ENCODE measurements at regions not wholly inside any gene's neighbourhood (a gene's known extent, or its start where the extent isn't known, plus 50 kb on each side); places are given as distances from the start of the nearest gene placed in this dataset.
"Not testable (repeated sequence)": the region's sequence is repeated elsewhere in the genome, so short reads cannot be mapped to it uniquely, and the experiment has no call there.

DNA sequence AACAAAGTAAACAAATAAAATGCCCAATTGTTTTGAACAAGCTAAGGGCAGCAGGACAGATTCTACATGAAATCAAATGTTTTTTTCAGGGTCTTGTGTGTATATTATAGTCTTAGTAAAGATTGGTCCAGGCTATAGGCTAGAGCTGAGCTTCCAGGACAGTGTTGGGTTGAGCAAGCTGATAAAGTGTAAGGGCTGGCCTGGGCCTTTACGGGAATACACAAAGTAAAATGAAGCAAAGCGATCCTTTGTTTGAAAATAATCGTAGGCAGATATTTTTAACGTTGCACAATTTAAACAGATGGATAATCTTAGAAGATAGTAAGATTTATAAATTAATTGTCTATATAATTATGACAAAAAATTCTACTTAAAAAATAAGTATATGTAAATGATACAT is 1204.6 kb downstream of the OTOL1 start:
- DNase-seq = no peak

DNA sequence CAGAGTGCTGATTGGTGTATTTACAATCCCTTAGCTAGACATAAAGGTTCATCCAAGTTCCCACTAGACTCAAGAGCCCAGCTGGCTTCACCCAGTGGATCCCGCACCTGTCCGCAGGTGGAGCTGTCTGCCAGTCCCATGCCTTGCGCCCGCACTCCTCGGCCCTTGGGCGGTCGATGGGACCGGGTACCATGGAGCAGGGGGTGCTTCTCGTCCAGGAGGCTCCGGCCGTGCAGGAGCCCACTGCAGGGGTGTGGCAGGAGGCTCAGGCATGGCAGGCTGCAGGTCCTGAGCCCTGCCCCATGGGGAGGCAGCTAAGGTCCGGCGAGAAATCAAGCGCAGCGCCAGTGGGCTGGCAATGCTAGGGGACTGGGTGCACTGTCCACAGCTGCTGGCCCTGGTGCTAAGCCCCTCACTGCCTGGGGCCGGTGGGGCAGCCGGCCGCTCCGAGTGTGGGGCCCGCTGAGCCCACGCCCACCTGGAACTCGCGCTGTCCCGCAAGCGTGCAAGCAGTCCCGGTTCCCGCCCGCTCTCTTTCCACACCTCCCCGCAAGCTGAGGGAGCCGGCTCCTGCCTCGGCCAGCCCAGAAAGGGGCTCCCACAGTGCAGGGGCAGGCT is 1206.3 kb downstream of the OTOL1 start:
- DNase-seq = no peak

DNA sequence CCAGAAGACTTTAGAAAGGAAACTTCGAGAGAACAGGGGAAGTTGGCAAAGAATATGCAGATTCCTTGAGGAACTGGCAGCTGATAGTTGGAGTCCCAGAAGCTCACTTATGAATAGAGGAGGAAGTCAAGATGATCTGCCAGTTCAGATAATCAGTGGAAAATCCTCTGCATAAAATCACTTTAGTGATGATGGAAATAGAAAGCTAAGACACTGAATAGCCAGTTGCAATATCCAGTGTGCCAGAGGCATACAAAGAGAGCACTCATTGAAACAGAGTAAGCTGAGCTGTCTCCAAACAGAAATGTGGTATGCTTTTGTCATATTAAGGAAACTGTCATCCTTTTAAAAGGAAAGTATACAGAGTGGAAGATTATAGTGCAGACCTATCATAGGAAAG is 1207.6 kb downstream of the OTOL1 start:
- no peak for DNase-seq

- DNase-seq = no peak
These were observed 1208.3 kb downstream of the OTOL1 start for GRCh38 chr3:162704799-162705385.

- not testable (repeated sequence) for DNase-seq
These were observed 1211.8 kb downstream of the OTOL1 start for GRCh38 chr3:162708394-162708793.

GRCh38 chr3:162708942-162709706 is 1212.5 kb downstream of the OTOL1 start:
- DNase-seq = not testable (repeated sequence)

DNA sequence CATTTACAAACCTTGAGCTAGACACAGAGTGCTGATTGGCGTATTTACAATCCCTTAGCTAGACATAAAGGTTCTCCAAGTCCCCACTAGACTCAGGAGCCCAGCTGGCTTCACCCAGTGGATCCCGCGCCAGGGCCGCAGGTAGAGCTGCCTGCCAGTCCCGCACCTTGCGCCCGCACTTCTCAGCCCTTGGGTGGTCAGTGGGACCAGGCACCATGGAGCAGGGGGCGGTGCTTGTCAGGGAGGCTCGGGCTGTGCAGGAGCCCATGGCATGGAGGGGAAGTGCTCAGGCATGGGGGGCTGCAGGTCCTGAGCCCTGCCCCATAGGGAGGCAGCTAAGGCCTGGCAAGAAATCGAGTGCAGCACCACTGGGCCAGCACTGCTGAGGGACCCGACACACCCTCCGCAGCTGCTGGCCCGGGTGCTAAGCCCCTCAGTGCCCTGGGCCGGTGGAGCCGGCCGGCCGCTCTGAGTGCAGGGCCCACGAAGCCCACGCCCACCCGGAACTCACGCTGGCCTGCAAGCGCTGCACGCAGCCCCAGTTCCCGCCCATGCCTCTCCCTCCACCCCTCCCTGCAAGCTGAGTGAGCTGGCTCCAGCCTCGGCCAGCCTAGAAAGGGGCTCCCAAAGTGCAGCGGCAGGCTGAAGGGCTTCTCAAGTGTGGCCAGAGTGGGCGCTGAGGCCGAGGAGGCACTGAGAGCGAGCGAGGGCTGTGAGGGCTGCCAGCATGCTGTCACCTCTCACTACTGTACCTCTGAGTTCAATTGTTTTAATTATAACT is 1213.9 kb downstream of the OTOL1 start:
- no peak for DNase-seq

- not testable (repeated sequence) for DNase-seq
These were observed 1220.5 kb downstream of the OTOL1 start for GRCh38 chr3:162717074-162717473.

- no peak for DNase-seq
These were observed 1222.1 kb downstream of the OTOL1 start for GRCh38 chr3:162718697-162719096.

DNA sequence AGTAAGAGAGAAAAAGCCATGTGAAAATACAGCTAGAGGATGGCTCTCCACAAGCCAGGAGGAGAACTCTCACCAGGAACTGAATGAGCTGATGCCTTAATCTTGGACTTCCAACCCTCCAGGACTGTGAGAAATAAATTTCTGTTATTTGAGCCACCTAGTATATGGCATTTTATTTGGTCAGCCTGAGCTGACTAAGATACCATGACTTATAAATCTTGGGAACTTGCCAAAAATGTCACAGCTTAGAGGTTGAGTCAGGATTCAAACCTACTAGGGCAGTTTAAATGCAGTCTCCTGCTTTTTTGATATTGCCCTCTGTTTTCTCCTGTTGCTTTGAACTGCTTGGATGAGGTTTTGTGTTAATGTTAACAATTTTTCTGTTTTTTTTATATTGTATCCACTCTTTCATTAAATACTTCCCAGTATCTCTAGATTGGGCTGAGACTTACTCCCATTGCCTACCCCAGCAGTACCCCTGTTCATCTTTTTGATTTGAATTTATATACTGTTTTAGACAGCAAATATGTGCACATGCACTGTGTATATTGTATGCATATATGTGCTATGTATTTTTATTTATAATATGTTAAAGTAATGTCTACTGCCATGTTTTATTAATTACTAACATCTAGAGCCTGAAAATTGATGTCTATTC is 1223.2 kb downstream of the OTOL1 start:
- no peak for DNase-seq

DNA sequence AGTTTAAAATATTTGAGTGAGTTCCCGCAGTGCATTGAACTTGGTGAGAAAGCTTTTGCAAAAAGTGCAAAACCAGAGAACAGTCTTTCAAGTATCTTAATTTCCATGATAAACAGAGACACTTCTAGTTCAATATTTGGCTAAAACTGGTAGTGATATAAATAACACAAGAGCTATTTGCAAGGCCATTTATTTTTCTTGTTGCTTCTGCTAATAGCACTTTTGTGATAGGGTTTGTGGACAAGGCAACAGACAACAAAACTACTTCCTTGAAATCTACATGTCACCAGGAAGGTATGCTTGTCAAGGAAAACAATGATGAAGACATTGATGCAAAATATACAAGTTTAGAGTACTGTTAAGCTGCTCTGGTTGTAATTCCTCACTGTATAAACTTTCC is 1225.1 kb downstream of the OTOL1 start:
- no peak for DNase-seq

GRCh38 chr3:162722337-162722736 is 1225.7 kb downstream of the OTOL1 start:
- no peak for DNase-seq

GRCh38 chr3:162722796-162723195 is 1226.2 kb downstream of the OTOL1 start:
- DNase-seq = not testable (repeated sequence)

- DNase-seq = no peak
These were observed 1233.1 kb downstream of the OTOL1 start for GRCh38 chr3:162729686-162730085.

GRCh38 chr3:162731961-162732360 is 1235.4 kb downstream of the OTOL1 start:
- DNase-seq = not testable (repeated sequence)

DNA sequence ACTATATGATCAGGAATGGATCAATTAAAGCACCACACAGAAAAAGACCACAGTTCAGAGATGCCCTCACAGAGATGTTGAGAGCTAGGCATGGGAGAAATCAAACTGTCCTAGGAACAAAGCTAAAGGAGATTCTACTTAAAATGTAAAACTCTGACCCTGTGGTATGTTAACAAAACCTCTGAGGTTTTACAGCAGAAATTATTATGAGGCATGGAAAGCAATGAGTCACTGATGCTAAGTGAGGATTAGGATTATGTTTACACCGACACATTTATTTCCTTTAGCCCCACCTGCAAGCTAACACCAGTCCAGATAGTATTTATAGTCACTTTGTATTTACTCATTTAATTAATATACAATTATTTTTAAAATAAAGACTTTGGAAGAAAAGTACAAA is 1242.2 kb downstream of the OTOL1 start:
- no peak for DNase-seq

DNA sequence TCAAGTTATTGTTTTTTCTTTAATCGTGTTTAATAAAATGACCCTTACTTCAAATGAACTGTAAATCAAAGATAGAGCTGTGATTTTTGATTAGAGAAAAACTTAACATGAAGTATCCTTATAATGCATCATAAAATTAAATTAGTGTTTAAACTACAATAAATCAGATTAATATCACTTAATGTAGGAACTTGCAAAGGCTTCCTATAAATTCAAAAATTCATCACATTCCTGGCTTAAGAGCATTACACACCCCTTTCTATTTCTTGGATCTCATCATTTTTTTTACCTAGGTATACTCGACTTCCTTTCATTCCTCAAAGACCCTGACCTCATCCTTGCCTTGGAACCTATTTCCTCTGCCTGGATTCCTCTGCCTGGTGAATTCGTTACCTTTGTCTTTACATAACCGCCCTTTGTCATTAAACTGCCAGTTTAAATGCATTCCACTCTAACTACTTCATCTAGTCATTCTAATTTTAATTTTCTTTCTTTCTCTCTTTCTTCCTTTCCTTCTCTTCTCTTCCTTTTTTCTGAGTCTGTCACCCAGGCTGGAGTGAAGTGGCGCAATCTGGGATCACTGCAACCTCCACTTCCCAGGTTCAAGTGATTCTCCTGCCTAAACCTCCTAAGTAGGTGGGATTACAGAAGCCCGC is 1244.5 kb downstream of the OTOL1 start:
- DNase-seq = peak; percentile 1

- no peak for DNase-seq
These were observed 1245.6 kb downstream of the OTOL1 start for GRCh38 chr3:162742159-162742717.

DNA sequence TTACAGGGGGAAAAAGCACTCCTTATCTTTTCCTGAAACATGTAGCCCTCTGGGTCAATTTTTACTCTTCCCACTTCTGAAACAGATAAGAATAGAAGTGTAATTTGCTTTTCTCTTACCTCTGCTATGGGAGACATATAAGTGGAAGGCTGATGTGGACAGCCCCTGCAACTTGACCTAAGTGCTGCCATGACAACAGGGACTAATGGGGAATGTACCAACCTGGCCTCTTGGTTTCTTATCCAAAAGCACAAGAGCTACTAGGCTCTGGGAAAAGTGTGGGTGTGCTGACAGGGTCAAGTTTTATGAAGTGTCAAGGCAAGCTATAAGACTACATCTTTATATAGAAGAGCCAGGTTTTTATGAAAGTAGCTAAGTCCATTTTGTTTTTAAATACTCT is 1246.5 kb downstream of the OTOL1 start:
- no peak for DNase-seq

- no peak for DNase-seq
These were observed 1264.2 kb downstream of the OTOL1 start for GRCh38 chr3:162760789-162761188.

GRCh38 chr3:162764051-162764807 is 1267.6 kb downstream of the OTOL1 start:
- no peak for DNase-seq

- no peak for DNase-seq
These were observed 1268.1 kb downstream of the OTOL1 start for GRCh38 chr3:162764808-162765071.

All from MV-4-11 (cell line).